H9 (cell line): ENCODE measurements at regions not wholly inside any gene's neighbourhood (a gene's known extent, or its start where the extent isn't known, plus 50 kb on each side); places are given as distances from the start of the nearest gene placed in this dataset.

Experiments used
- DNase-seq: peaks from one replicate; pipeline ENCODE4 v3.0.0-alpha.2; 2017
- H2AFZ ChIP-seq: one replicate; pipeline ENCODE4 v1.6.1; 2013; ENCODE audit warnings: mild to moderate bottlenecking, low read length, control low read depth, moderate library complexity
- H2AK5ac ChIP-seq: 2 replicates; pipeline ENCODE4 v1.6.1; 2013; ENCODE audit warnings: low read length, control low read depth, mixed read lengths; ENCODE audit not compliant: insufficient read length
- H2BK120ac ChIP-seq: one replicate; pipeline ENCODE4 v1.6.1; 2013; ENCODE audit warnings: low read depth, mild to moderate bottlenecking, low read length, control low read depth, inconsistent platforms; ENCODE audit not compliant: poor library complexity, severe bottlenecking
- H2BK12ac ChIP-seq: 2 replicates; pipeline ENCODE4 v1.6.1; 2013; ENCODE audit warnings: low read length, control low read depth, mixed read lengths, low read depth; ENCODE audit not compliant: insufficient read length
- H2BK15ac ChIP-seq: 2 replicates; pipeline ENCODE4 v1.6.1; 2013; ENCODE audit warnings: low read depth, low read length, control low read depth
- H2BK20ac ChIP-seq: one replicate; pipeline ENCODE4 v1.6.1; 2013; ENCODE audit warnings: low read depth, mild to moderate bottlenecking, low read length, control low read depth, inconsistent platforms; ENCODE audit not compliant: poor library complexity, severe bottlenecking
- H2BK5ac ChIP-seq: 2 replicates; pipeline ENCODE4 v1.6.1; 2013; ENCODE audit warnings: low read length, control low read depth, mixed read lengths; ENCODE audit not compliant: insufficient read length
- H3K14ac ChIP-seq: 2 replicates; pipeline ENCODE4 v1.6.1; 2013; ENCODE audit warnings: low read length, control low read depth; ENCODE audit not compliant: insufficient read depth
- H3K18ac ChIP-seq: 2 replicates; pipeline ENCODE4 v1.6.1; 2013; ENCODE audit warnings: low read depth, mild to moderate bottlenecking, mixed read lengths, low read length, control low read depth; ENCODE audit not compliant: insufficient read length
- H3K23ac ChIP-seq: 2 replicates; pipeline ENCODE4 v1.6.1; 2013; ENCODE audit warnings: low read length, control low read depth, mixed read lengths, low read depth; ENCODE audit not compliant: insufficient read length
- H3K23me2 ChIP-seq: 2 replicates; pipeline ENCODE4 v1.6.1; 2013; ENCODE audit warnings: low read depth, mild to moderate bottlenecking, mixed read lengths, low read length, control low read depth; ENCODE audit not compliant: insufficient read length, poor library complexity, severe bottlenecking
- H3K27ac ChIP-seq: 2 replicates; pipeline ENCODE4 v1.5.1; 2013; ENCODE audit warnings: low read length, control low read depth, mixed read lengths, low read depth; ENCODE audit not compliant: insufficient read length
- H3K27me3 ChIP-seq: 2 replicates; pipeline ENCODE4 v1.6.1; 2013; ENCODE audit warnings: low read length, control low read depth, inconsistent platforms; ENCODE audit not compliant: insufficient read depth
- H3K4ac ChIP-seq: 2 replicates; pipeline ENCODE4 v1.6.1; 2013; ENCODE audit warnings: low read depth, mild to moderate bottlenecking, control low read depth, inconsistent platforms, low read length, moderate library complexity
- H3K4me1 ChIP-seq: 2 replicates; pipeline ENCODE4 v1.6.1; 2013; ENCODE audit warnings: low read length, control low read depth, inconsistent platforms; ENCODE audit not compliant: insufficient read depth
- H3K4me2 ChIP-seq: 2 replicates; pipeline ENCODE4 v1.6.1; 2013; ENCODE audit warnings: low read length, control low read depth, mixed read lengths; ENCODE audit not compliant: insufficient read length, insufficient read depth
- H3K56ac ChIP-seq: 2 replicates; pipeline ENCODE4 v1.6.1; 2013; ENCODE audit warnings: low read depth, mild to moderate bottlenecking, mixed read lengths, low read length, control low read depth; ENCODE audit not compliant: insufficient read length
- H3K79me1 ChIP-seq: 2 replicates; pipeline ENCODE4 v1.6.1; 2013; ENCODE audit warnings: low read depth, mild to moderate bottlenecking, moderate library complexity, low read length, control low read depth, inconsistent platforms; ENCODE audit not compliant: insufficient read depth, poor library complexity, severe bottlenecking
- H3K79me2 ChIP-seq: 2 replicates; pipeline ENCODE4 v1.6.1; 2013; ENCODE audit warnings: low read length, control low read depth, inconsistent platforms; ENCODE audit not compliant: insufficient read depth
- H3K9ac ChIP-seq: 2 replicates; pipeline ENCODE4 v1.6.1; 2013; ENCODE audit warnings: low read length, control low read depth, mixed read lengths; ENCODE audit not compliant: insufficient read length; ENCODE audit errors: extremely low read depth
- H3K9me3 ChIP-seq: one replicate; pipeline ENCODE4 v1.6.1; 2013; ENCODE audit warnings: low read depth, low read length, inconsistent platforms; ENCODE audit not compliant: control insufficient read depth
- H3T11ph ChIP-seq: one replicate; pipeline ENCODE4 v1.6.1; 2013; ENCODE audit warnings: mild to moderate bottlenecking, low read length, control low read depth, inconsistent platforms
- H4K20me1 ChIP-seq: one replicate; pipeline ENCODE4 v1.6.1; 2013; ENCODE audit not compliant: control insufficient read depth, insufficient read length, insufficient read depth
- H4K5ac ChIP-seq: 2 replicates; pipeline ENCODE4 v1.6.1; 2013; ENCODE audit warnings: low read depth, mild to moderate bottlenecking, mixed read lengths, low read length, control low read depth; ENCODE audit not compliant: insufficient read length
- H4K8ac ChIP-seq: replicated peaks from 2 replicates; pipeline ENCODE4 v1.6.1; 2013; ENCODE audit warnings: low read length, control low read depth, mixed read lengths, low read depth; ENCODE audit not compliant: insufficient read length
- H4K91ac ChIP-seq: 2 replicates; pipeline ENCODE4 v1.6.1; 2013; ENCODE audit warnings: low read depth, mild to moderate bottlenecking, moderate library complexity, mixed read lengths, low read length, control low read depth; ENCODE audit not compliant: insufficient read length
- H3K27ac Mint-ChIP-seq, 3 experiments: 2 replicates in 2 of 3; 3 replicates in 1 of 3; pipeline ENCODE4 v1.8.0; 2020 to 2021; ENCODE audit warnings: mixed read lengths in 3 of 3, mild to moderate bottlenecking in 1 of 3, moderate library complexity in 1 of 3
- H3K27me3 Mint-ChIP-seq: 2 replicates; pipeline ENCODE4 v1.8.0; 2021; ENCODE audit warnings: low read depth, mild to moderate bottlenecking, moderate library complexity, mixed read lengths
- H3K36me3 Mint-ChIP-seq, 3 experiments: 2 replicates in 2 of 3; 3 replicates in 1 of 3; pipeline ENCODE4 v1.8.0; 2020 to 2021; ENCODE audit warnings: low read depth in 3 of 3, mixed read lengths in 3 of 3; ENCODE audit not compliant: insufficient read depth in 1 of 3
- H3K4me1 Mint-ChIP-seq, 2 experiments: 2 replicates each; pipeline ENCODE4 v1.8.0; 2020; ENCODE audit warnings: mixed read lengths in 2 of 2
- H3K4me3 Mint-ChIP-seq, 2 experiments: 2 replicates in 1 of 2; 3 replicates in 1 of 2; pipeline ENCODE4 v1.8.0; 2020 to 2021; ENCODE audit warnings: mild to moderate bottlenecking in 2 of 2, mixed read lengths in 2 of 2, moderate library complexity in 1 of 2
- H3K9me3 Mint-ChIP-seq, 2 experiments: 2 replicates in 1 of 2; 3 replicates in 1 of 2; pipeline ENCODE4 v1.8.0; 2020; ENCODE audit warnings: mild to moderate bottlenecking in 2 of 2, mixed read lengths in 2 of 2, moderate library complexity in 1 of 2
- CTCF ChIP-seq: fragments of 200-600 bp; sonication (generic); conservative IDR thresholded peaks from 3 replicates; pipeline ENCODE4 v1.8.0; 2021; ENCODE audit warnings: antibody characterized with exemption, mild to moderate bottlenecking
- WGBS: extraction: QIAGEN DNeasy Blood & Tissue Kit; methylation state at CpG from one replicate; pipeline ENCODE4 v1.1.7; 2013; ENCODE audit warnings: missing lambda C conversion rate, low lambda C conversion rate, mixed read lengths; ENCODE audit not compliant: insufficient read length; ENCODE audit errors: extremely low coverage; 5-methylcytosine and 5-hydroxymethylcytosine counted together

- Histone ChIP-seq H3K14ac (no peak overlapping the region), H4K5ac (no peak overlapping the region), H2BK15ac (no peak overlapping the region), H4K20me1 (no peaks in the 10 kb centered on the region), H3T11ph (no peak overlapping the region), H3K9ac (no peak overlapping the region), H3K4me1 (no peaks in the 10 kb centered on the region), H2BK120ac (no peak overlapping the region), H3K4ac (no peak overlapping the region), H3K27ac (no peak overlapping the region), H3K18ac (no peak overlapping the region), H2BK20ac (no peak overlapping the region), H3K9me3 (no peaks in the 10 kb centered on the region), H3K23me2 (no peaks in the 10 kb centered on the region), H3K56ac (no peak overlapping the region), H4K91ac (no peak overlapping the region), H2AFZ (no peak overlapping the region), H2BK5ac (no peak overlapping the region), H2BK12ac (no peak overlapping the region), H3K79me1 (no peaks in the 10 kb centered on the region), H3K23ac (no peak overlapping the region), H4K8ac (no peak overlapping the region), H3K79me2 (no peaks in the 10 kb centered on the region), H2AK5ac (no peak overlapping the region), H3K4me2 (no peak overlapping the region), H3K27me3 (no peaks in the 10 kb centered on the region)
- no peak for TF ChIP-seq CTCF
- no peaks in the 10 kb centered on the region; the same call in 1 of the 2 replicates for H3K27me3 Mint-ChIP-seq
- H3K36me3 Mint-ChIP-seq = no peaks in the 10 kb centered on the region
- H3K4me3 Mint-ChIP-seq = no peak overlapping the region
- no peak for DNase-seq
- H3K4me1 Mint-ChIP-seq = peaks cover 0 to 4% of the 10 kb centered on the region in 2 experiments; a peak in 2 of 4 replicates
- H3K27ac Mint-ChIP-seq = no peak overlapping the region
- WGBS = no CpG with 5 or more reads among the region's 2 CpGs
- 0 out of 5 replicates have a peak, but pooled peaks cover 0 to 2% of the 10 kb centered on the region in 2 experiments for H3K9me3 Mint-ChIP-seq
Observed at GRCh38 chr3:117562000-117562399, 852.4 kb downstream of the TUSC7 start.
